ENCODE measurements at regions not wholly inside any gene's neighbourhood (a gene's known extent, or its start where the extent isn't known, plus 50 kb on each side); places are given as distances from the start of the nearest gene placed in this dataset.

- DNase-seq = no peak
- TF ChIP-seq EP300 (IDR thresholded peaks at IDR 0.05) (no peak), CTCF (IDR thresholded peaks at IDR 0.05) (no peak), POLR2A (IDR thresholded peaks at IDR 0.05) (no peak)
- no peak overlapping the region for H3K4me3 ChIP-seq
- intact Hi-C loops (cut with DNase I) = no loop called here
- no peak overlapping the region for H3K27ac ChIP-seq
- no peaks in the 10 kb centered on the region for H3K4me1 ChIP-seq (ENCODE audit: insufficient read depth)
- no peaks in the 10 kb centered on the region for H3K36me3 ChIP-seq
- 30 to 39% (median 33%) methylated on average over 3 of the region's 3 CpGs for WGBS, 3 donors
- H3K27me3 ChIP-seq = no peaks in the 10 kb centered on the region
- no peaks in the 10 kb centered on the region for H3K9me3 ChIP-seq
These were observed 802.4 kb upstream of the ACO1 start for GRCh38 chr9:31582071-31582470.

- intact Hi-C loops (cut with DNase I) = no loop called here
- Histone ChIP-seq H3K9me3 (no peaks in the 10 kb centered on the region), H3K4me1 (ENCODE audit: insufficient read depth) (no peaks in the 10 kb centered on the region)
These were observed 801.9 kb upstream of the ACO1 start for GRCh38 chr9:31582561-31582960.

GRCh38 chr9:31585158-31585557 lies 799.3 kb upstream of the ACO1 start:
- Histone ChIP-seq H3K9me3 (no peaks in the 10 kb centered on the region), H3K4me1 (ENCODE audit: insufficient read depth) (no peaks in the 10 kb centered on the region), H3K36me3 (no peaks in the 10 kb centered on the region), H3K4me3 (no peak overlapping the region), H3K27ac (no peak overlapping the region), H3K27me3 (no peaks in the 10 kb centered on the region)
- TF ChIP-seq CTCF (IDR thresholded peaks at IDR 0.05) = no peak
- no peak for TF ChIP-seq EP300 (IDR thresholded peaks at IDR 0.05)
- no peak for TF ChIP-seq POLR2A (IDR thresholded peaks at IDR 0.05)
- intact Hi-C loops (cut with DNase I) = no loop called here
- no peak for DNase-seq

More at GRCh38 chr9:31582561-31582960, 801.9 kb upstream of the ACO1 start:
- H3K36me3 ChIP-seq = no peaks in the 10 kb centered on the region
- TF ChIP-seq POLR2A (IDR thresholded peaks at IDR 0.05) (no peak), EP300 (IDR thresholded peaks at IDR 0.05) (no peak), CTCF (IDR thresholded peaks at IDR 0.05) (no peak)
- no peak overlapping the region for H3K27ac ChIP-seq
- H3K27me3 ChIP-seq = no peaks in the 10 kb centered on the region
- no peak overlapping the region for H3K4me3 ChIP-seq
- no peak for DNase-seq

DNA sequence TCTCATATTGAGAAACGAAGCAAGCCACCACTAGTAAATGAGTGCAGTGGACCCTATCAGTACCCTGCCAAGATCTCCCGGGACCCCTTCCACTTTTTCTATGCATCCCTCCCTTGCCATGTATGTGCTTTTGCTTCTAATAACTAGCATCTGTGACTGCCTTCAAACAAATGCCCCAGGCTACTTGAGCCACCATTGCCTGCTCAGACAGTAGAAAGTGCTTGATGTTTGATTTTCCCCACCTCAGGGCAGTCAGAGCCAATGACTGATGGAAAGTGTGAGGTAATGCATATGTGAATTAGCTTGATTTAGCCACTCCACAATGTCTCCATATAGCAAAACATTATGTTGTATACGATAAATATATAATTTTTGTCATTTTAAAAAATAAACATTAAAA lies 797.3 kb upstream of the ACO1 start:
- H3K27me3 ChIP-seq = no peaks in the 10 kb centered on the region
- no peaks in the 10 kb centered on the region for H3K9me3 ChIP-seq
- H3K36me3 ChIP-seq = no peaks in the 10 kb centered on the region
- no peak for TF ChIP-seq POLR2A (IDR thresholded peaks at IDR 0.05)
- 80 to 91% (median 86%) methylated on average over 3 of the region's 3 CpGs for WGBS, 3 donors
- intact Hi-C loops (cut with DNase I) = no loop called here
- no peak overlapping the region for H3K4me3 ChIP-seq
- no peaks in the 10 kb centered on the region for H3K4me1 ChIP-seq (ENCODE audit: insufficient read depth)
- no peak for DNase-seq
- H3K27ac ChIP-seq = no peak overlapping the region

DNA sequence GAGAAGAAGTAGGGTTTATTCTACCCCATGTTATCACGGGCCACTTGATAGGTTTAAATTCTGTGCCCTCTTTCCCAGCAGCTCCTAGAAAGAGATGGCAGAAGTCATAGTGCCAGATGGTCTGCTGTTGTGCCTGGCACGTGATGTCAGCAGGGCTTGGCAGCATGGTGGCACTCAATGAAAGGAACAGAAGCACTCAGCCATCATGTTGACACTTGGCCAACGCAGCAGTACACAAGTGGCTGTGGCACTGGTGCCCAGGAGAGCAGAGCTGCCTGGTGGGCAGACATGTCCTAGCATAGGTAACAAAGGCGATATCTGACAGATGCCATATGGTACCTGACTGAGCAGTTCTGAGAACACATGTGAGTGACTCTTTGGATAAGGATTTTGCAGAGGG lies 796.4 kb upstream of the ACO1 start:
- no peaks in the 10 kb centered on the region for H3K27me3 ChIP-seq
- H3K4me3 ChIP-seq = no peak overlapping the region
- TF ChIP-seq POLR2A (IDR thresholded peaks at IDR 0.05) (no peak), CTCF (IDR thresholded peaks at IDR 0.05) (no peak), EP300 (IDR thresholded peaks at IDR 0.05) (no peak)
- WGBS, 3 donors = 87 to 94% (median 90%) methylated on average over 4 of the region's 4 CpGs
- no peaks in the 10 kb centered on the region for H3K36me3 ChIP-seq
- H3K4me1 ChIP-seq (ENCODE audit: insufficient read depth) = no peaks in the 10 kb centered on the region
- H3K9me3 ChIP-seq = no peaks in the 10 kb centered on the region
- H3K27ac ChIP-seq = no peak overlapping the region
- intact Hi-C loops (cut with DNase I) = no loop called here
- DNase-seq = no peak

All from ovary (tissue), 7 donors.